ENCODE measurements at regions not wholly inside any gene's neighbourhood (a gene's known extent, or its start where the extent isn't known, plus 50 kb on each side); places are given as distances from the start of the nearest gene placed in this dataset.

GRCh38 chr21:39097981-39098380, 85.3 kb downstream of the PSMG1 start:
- TF ChIP-seq, protein P1, sequence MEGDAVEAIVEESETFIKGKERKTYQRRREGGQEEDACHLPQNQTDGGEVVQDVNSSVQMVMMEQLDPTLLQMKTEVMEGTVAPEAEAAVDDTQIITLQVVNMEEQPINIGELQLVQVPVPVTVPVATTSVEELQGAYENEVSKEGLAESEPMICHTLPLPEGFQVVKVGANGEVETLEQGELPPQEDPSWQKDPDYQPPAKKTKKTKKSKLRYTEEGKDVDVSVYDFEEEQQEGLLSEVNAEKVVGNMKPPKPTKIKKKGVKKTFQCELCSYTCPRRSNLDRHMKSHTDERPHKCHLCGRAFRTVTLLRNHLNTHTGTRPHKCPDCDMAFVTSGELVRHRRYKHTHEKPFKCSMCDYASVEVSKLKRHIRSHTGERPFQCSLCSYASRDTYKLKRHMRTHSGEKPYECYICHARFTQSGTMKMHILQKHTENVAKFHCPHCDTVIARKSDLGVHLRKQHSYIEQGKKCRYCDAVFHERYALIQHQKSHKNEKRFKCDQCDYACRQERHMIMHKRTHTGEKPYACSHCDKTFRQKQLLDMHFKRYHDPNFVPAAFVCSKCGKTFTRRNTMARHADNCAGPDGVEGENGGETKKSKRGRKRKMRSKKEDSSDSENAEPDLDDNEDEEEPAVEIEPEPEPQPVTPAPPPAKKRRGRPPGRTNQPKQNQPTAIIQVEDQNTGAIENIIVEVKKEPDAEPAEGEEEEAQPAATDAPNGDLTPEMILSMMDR (IDR thresholded peaks at IDR 0.05): no peak
- TF ChIP-seq POLR2A (IDR thresholded peaks at IDR 0.05): no peak

All from lower leg skin (tissue), 3 donors.